GM12878 (cell line): ENCODE measurements at regions not wholly inside any gene's neighbourhood (a gene's known extent, or its start where the extent isn't known, plus 50 kb on each side); places are given as distances from the start of the nearest gene placed in this dataset.

Source experiments
- ATAC-seq: fragments of 200-7000 bp; cut with Tn5 transposase; 3 replicates; pipeline ENCODE4 v1.9.1; 2020; ENCODE audit warnings: mild to moderate bottlenecking, moderate library complexity
- BruUV-seq: library from RNA; stranded (reverse); fragments of 400-500 nt; replicated peaks from 2 replicates; lab custom pipeline; 2021; lab: Mats Ljungman, UMichigan
- CTCF ChIA-PET: fragments of 300-600 bp; sonication (Branson Sonifier 250); formaldehyde crosslinking; extraction: SDS; loops from one replicate; lab custom pipeline; 2021; ENCODE audit warnings: inconsistent platforms; lab: Yijun Ruan, JAX
- POLR2A ChIA-PET: fragments of 350-600 bp; formaldehyde crosslinking; extraction: SDS; loops from one replicate; lab custom pipeline; 2021; ENCODE audit warnings: inconsistent platforms; lab: Charles Lee
- RAD21 ChIA-PET: fragments of 300-600 bp; sonication (Branson Sonifier 250); formaldehyde crosslinking; loops from one replicate; lab custom pipeline; 2023; ENCODE audit warnings: antibody characterized with exemption; ENCODE audit not compliant: unreplicated experiment; lab: Charles Lee
- SMC1A ChIA-PET: fragments of 300-600 bp; sonication (Branson Sonifier 250); formaldehyde crosslinking; loops from one replicate; lab custom pipeline; 2023; ENCODE audit not compliant: unreplicated experiment, uncharacterized antibody; lab: Charles Lee
- DNase-seq: peaks from one replicate; pipeline ENCODE4 v3.0.0-alpha.2; 2011; ENCODE audit warnings: low read depth, low spot score
- FAIRE-seq: peaks from 3 replicates; lab custom pipeline; 2011; peaks lifted over from hg19 to GRCh38; lab: Jason Lieb, UNC
- H2AFZ ChIP-seq: 2 replicates; pipeline ENCODE4 v1.6.0; 2011; ENCODE audit warnings: low read depth, low read length, control low read depth; ENCODE audit not compliant: control insufficient read depth
- H3K27ac ChIP-seq: 2 replicates; pipeline ENCODE4 v1.5.1; 2011; ENCODE audit warnings: control low read depth; ENCODE audit not compliant: control insufficient read depth, insufficient read depth
- H3K27me3 ChIP-seq, 2 experiments: replicated peaks in 1 of 2; 2 replicates each; pipeline versions ENCODE4 v1.6.0 to v1.6.1; 2011; ENCODE audit warnings: low read length in 1 of 2; ENCODE audit not compliant: control insufficient read depth in 2 of 2, insufficient read depth in 2 of 2
- H3K36me3 ChIP-seq, 2 experiments: 2 replicates each; pipeline ENCODE4 v1.5.1; 2011; ENCODE audit warnings: low read length in 1 of 2; ENCODE audit not compliant: control insufficient read depth in 2 of 2, insufficient read depth in 2 of 2
- H3K4me1 ChIP-seq: 2 replicates; pipeline ENCODE4 v1.6.1; 2011; ENCODE audit warnings: mild to moderate bottlenecking, low read length, moderate library complexity, mixed read lengths; ENCODE audit not compliant: control insufficient read depth, insufficient read depth
- H3K4me2 ChIP-seq: 2 replicates; pipeline ENCODE4 v1.6.0; 2011; ENCODE audit warnings: control low read depth; ENCODE audit not compliant: control insufficient read depth, insufficient read depth
- H3K4me3 ChIP-seq: fragments of 200-600 bp; sonication (generic); 2 replicates; pipeline ENCODE4 v1.5.1; 2016
- H3K79me2 ChIP-seq: 2 replicates; pipeline ENCODE4 v1.6.0; 2011; ENCODE audit warnings: low read length; ENCODE audit not compliant: control insufficient read depth, insufficient read depth
- H3K9ac ChIP-seq: 2 replicates; pipeline ENCODE4 v1.8.0; 2011; ENCODE audit warnings: low read length, control low read depth, mixed read lengths; ENCODE audit not compliant: control insufficient read depth, insufficient read depth
- H3K9me3 ChIP-seq: replicated peaks from 3 replicates; pipeline ENCODE4 v1.5.1; 2011; ENCODE audit warnings: mild to moderate bottlenecking, low read length; ENCODE audit not compliant: control insufficient read depth, insufficient read depth
- H4K20me1 ChIP-seq: 2 replicates; pipeline ENCODE4 v1.6.0; 2011; ENCODE audit not compliant: control insufficient read depth, insufficient read depth
- BHLHE40 ChIP-seq, 2 experiments: fragments of 450-650 bp in 1 of 2; IDR thresholded peaks; 2 replicates each; pipeline ENCODE4 v1.6.1; 2011 to 2017; ENCODE audit warnings: low read depth in 2 of 2, borderline replicate concordance in 1 of 2, improper control_type of control experiment in 1 of 2, low read length in 1 of 2, mild to moderate bottlenecking in 1 of 2
- CEBPB ChIP-seq, 2 experiments: fragments of 150-350 bp in 1 of 2; IDR thresholded peaks; 2 replicates each; pipeline ENCODE4 v1.6.1; 2012 to 2014; ENCODE audit warnings: low read depth in 2 of 2, low read length in 2 of 2, borderline replicate concordance in 1 of 2, inconsistent platforms in 1 of 2
- CHD1 ChIP-seq: IDR thresholded peaks from 2 replicates; pipeline ENCODE4 v1.6.1; 2012; ENCODE audit warnings: low read depth, low read length, improper control_type of control experiment
- CREM ChIP-seq: IDR thresholded peaks from 2 replicates; pipeline ENCODE4 v1.6.1; 2014; ENCODE audit warnings: antibody characterized with exemption, low read depth
- KLF5 ChIP-seq: fragments of 450-650 bp; IDR thresholded peaks from 2 replicates; pipeline ENCODE4 v1.6.1; 2014; ENCODE audit warnings: mild to moderate bottlenecking; ENCODE audit not compliant: partially characterized antibody
- NFIC ChIP-seq: IDR thresholded peaks from 2 replicates; pipeline ENCODE4 v1.6.1; 2012; ENCODE audit warnings: low read depth, mild to moderate bottlenecking, inconsistent platforms, low read length, moderate library complexity
- RB1 ChIP-seq: fragments of 450-650 bp; formaldehyde crosslinking; IDR thresholded peaks from 2 replicates; pipeline ENCODE4 v1.6.1; 2017; ENCODE audit warnings: mild to moderate bottlenecking, borderline replicate concordance
- RUNX3 ChIP-seq: IDR thresholded peaks from 2 replicates; pipeline ENCODE4 v1.6.1; 2012; ENCODE audit warnings: low read length, inconsistent platforms
- SIX5 ChIP-seq: IDR thresholded peaks from 2 replicates; pipeline ENCODE4 v1.6.1; 2011; ENCODE audit warnings: mild to moderate bottlenecking, low read depth, low read length, moderate library complexity; ENCODE audit not compliant: severe bottlenecking
- TBL1XR1 ChIP-seq: IDR thresholded peaks from 2 replicates; pipeline ENCODE4 v1.6.1; 2012; ENCODE audit warnings: low read depth, low read length, improper control_type of control experiment
- TCF7 ChIP-seq: IDR thresholded peaks from 2 replicates; pipeline ENCODE4 v1.6.1; 2014; ENCODE audit warnings: antibody characterized with exemption, borderline replicate concordance
- USF2 ChIP-seq: IDR thresholded peaks from 2 replicates; pipeline ENCODE4 v1.6.1; 2011; ENCODE audit warnings: low read depth, low read length, improper control_type of control experiment, borderline replicate concordance
- ZNF207 ChIP-seq: fragments of 450-650 bp; IDR thresholded peaks from 2 replicates; pipeline ENCODE4 v1.6.1; 2014; ENCODE audit warnings: antibody characterized with exemption, mild to moderate bottlenecking, borderline replicate concordance
- ZNF24 ChIP-seq: fragments of 450-650 bp; IDR thresholded peaks from 2 replicates; pipeline ENCODE4 v1.6.1; 2017; ENCODE audit warnings: antibody characterized with exemption, mild to moderate bottlenecking
- ZNF384 ChIP-seq: IDR thresholded peaks from 2 replicates; pipeline ENCODE4 v1.6.1; 2012; ENCODE audit warnings: low read depth, mild to moderate bottlenecking, low read length, improper control_type of control experiment, borderline replicate concordance
- ZSCAN29 ChIP-seq: fragments of 450-650 bp; IDR thresholded peaks from 2 replicates; pipeline ENCODE4 v1.6.1; 2017; ENCODE audit warnings: mild to moderate bottlenecking, moderate library complexity
- WGBS: methylation state at CpG from one replicate; pipeline ENCODE4 v1.1.6; 2016; ENCODE audit warnings: low lambda C conversion rate; ENCODE audit not compliant: insufficient replicate concordance, insufficient coverage; ENCODE audit errors: missing lambda C conversion rate; 5-methylcytosine and 5-hydroxymethylcytosine counted together
- in situ Hi-C: fragments of 300-500 bp; cut with MboI; formaldehyde crosslinking; loops from 9 replicates; pipeline ENCODE4 v1.14.3; 2018; ENCODE audit warnings: mixed read lengths
- intact Hi-C: fragments of 100-400 bp; cut with micrococcal nuclease; formaldehyde crosslinking; loops from one replicate; pipeline ENCODE4 v1.14.2; 2022; ENCODE audit not compliant: unreplicated experiment
- TF ChIP-seq, protein P1 (sequence below): fragments of 450-650 bp; IDR thresholded peaks from 2 replicates; pipeline ENCODE4 v1.6.1; 2018; ENCODE audit warnings: mild to moderate bottlenecking, low read depth, moderate library complexity; ENCODE audit not compliant: partially characterized antibody

- TF ChIP-seq RUNX3: no peak
- TF ChIP-seq TCF7: no peak
- TF ChIP-seq, protein P1, sequence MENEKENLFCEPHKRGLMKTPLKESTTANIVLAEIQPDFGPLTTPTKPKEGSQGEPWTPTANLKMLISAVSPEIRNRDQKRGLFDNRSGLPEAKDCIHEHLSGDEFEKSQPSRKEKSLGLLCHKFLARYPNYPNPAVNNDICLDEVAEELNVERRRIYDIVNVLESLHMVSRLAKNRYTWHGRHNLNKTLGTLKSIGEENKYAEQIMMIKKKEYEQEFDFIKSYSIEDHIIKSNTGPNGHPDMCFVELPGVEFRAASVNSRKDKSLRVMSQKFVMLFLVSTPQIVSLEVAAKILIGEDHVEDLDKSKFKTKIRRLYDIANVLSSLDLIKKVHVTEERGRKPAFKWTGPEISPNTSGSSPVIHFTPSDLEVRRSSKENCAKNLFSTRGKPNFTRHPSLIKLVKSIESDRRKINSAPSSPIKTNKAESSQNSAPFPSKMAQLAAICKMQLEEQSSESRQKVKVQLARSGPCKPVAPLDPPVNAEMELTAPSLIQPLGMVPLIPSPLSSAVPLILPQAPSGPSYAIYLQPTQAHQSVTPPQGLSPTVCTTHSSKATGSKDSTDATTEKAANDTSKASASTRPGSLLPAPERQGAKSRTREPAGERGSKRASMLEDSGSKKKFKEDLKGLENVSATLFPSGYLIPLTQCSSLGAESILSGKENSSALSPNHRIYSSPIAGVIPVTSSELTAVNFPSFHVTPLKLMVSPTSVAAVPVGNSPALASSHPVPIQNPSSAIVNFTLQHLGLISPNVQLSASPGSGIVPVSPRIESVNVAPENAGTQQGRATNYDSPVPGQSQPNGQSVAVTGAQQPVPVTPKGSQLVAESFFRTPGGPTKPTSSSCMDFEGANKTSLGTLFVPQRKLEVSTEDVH: no peak
These were observed 80.6 kb downstream of the TEX35 start (continued) for GRCh38 chr1:178593515-178593914.

GRCh38 chr1:178594133-178594532 lies 81.2 kb downstream of the TEX35 start:
- H3K4me2 ChIP-seq: no peak overlapping the region
- H2AFZ ChIP-seq: no peak overlapping the region
- TF ChIP-seq ZSCAN29 (no peak), BHLHE40 (IDR thresholded peaks at IDR 0.05; ENCODE audit: borderline replicate concordance in 1 of 2, low read depth in 2 of 2, low read length in 1 of 2) (no peak), ZNF207 (no peak), CREM (no peak), NFIC (no peak), ZNF24 (no peak), USF2 (no peak), CEBPB (IDR thresholded peaks at IDR 0.05; ENCODE audit: borderline replicate concordance in 1 of 2, low read depth in 2 of 2, low read length in 2 of 2) (no peak), SIX5 (no peak), RB1 (no peak), CHD1 (no peak), ZNF384 (no peak), KLF5 (no peak), TBL1XR1 (no peak)
- TF ChIP-seq, protein P1: no peak
- SMC1A ChIA-PET: interaction anchor here (0.6 to 0.9 kb wide), 2 partner anchors 9 to 13 kb away, joined by 3 read pairs; no protein-coding TSS in a partner anchor
- no peaks in the 10 kb centered on the region for H3K4me1 ChIP-seq
- POLR2A ChIA-PET: no interaction called here
- intact Hi-C loops (no loop called here), in situ Hi-C loops (no loop called here)
- WGBS: 68% methylated on average over 5 of the region's 5 CpGs
- CTCF ChIA-PET: interaction anchor here (0.9 to 1.2 kb wide), 2 partner anchors 12 to 18 kb away, joined by 3 read pairs; no protein-coding TSS in a partner anchor
- H3K9me3 ChIP-seq: no peaks in the 10 kb centered on the region; the same call in 2 of the 3 replicates
- H3K27ac ChIP-seq: no peak overlapping the region
- no peak overlapping the region for H3K9ac ChIP-seq
- RAD21 ChIA-PET: interaction anchor here (0.8 kb wide), 1 partner anchor 12 kb away, joined by 3 read pairs; no protein-coding TSS in a partner anchor
- H3K36me3 ChIP-seq: no peaks in the 10 kb centered on the region
- ATAC-seq (no peak), DNase-seq (no peak), FAIRE-seq (no peak)
- no peaks in the 10 kb centered on the region for H3K27me3 ChIP-seq
- H4K20me1 ChIP-seq: no peaks in the 10 kb centered on the region
- no peak overlapping the region for H3K4me3 ChIP-seq
- BruUV-seq: no TSS peak
- H3K79me2 ChIP-seq: no peaks in the 10 kb centered on the region
